ENCODE measurements at regions not wholly inside any gene's neighbourhood (a gene's known extent, or its start where the extent isn't known, plus 50 kb on each side); places are given as distances from the start of the nearest gene placed in this dataset.

- DNase-seq = no peak
Measured at GRCh38 chr20:60968853-60969720, 283.0 kb upstream of the CDH4 start.

- DNase-seq = no peak
Measured at GRCh38 chr20:60970601-60971000, 281.5 kb upstream of the CDH4 start.

GRCh38 chr20:60974022-60974421, 278.0 kb upstream of the CDH4 start:
- no peak for DNase-seq

GRCh38 chr20:60974441-60974945, 277.6 kb upstream of the CDH4 start:
- DNase-seq = no peak

- no peak for DNase-seq
Measured at GRCh38 chr20:60976139-60976538, 275.9 kb upstream of the CDH4 start.

GRCh38 chr20:60976913-60977312, 275.1 kb upstream of the CDH4 start:
- DNase-seq = no peak

GRCh38 chr20:60977901-60978300, 274.2 kb upstream of the CDH4 start:
- no peak for DNase-seq

GRCh38 chr20:60984666-60985065, 267.4 kb upstream of the CDH4 start:
- no peak for DNase-seq

GRCh38 chr20:60986506-60987156, 265.4 kb upstream of the CDH4 start:
- no peak for DNase-seq

GRCh38 chr20:60990061-60990460, 262.0 kb upstream of the CDH4 start:
- DNase-seq = no peak

GRCh38 chr20:60990643-60991042, 261.4 kb upstream of the CDH4 start:
- no peak for DNase-seq

- DNase-seq = no peak
Measured at GRCh38 chr20:60993433-60994044, 258.5 kb upstream of the CDH4 start.

- DNase-seq = no peak
Measured at GRCh38 chr20:60999250-60999649, 252.8 kb upstream of the CDH4 start.

- no peak for DNase-seq
Measured at GRCh38 chr20:61002090-61002489, 250.0 kb upstream of the CDH4 start.

- DNase-seq = no peak
Measured at GRCh38 chr20:61014491-61014890, 237.6 kb upstream of the CDH4 start.

GRCh38 chr20:61015602-61016001, 236.5 kb upstream of the CDH4 start:
- no peak for DNase-seq

GRCh38 chr20:61019322-61019721, 232.7 kb upstream of the CDH4 start:
- DNase-seq = no peak

- no peak for DNase-seq
Measured at GRCh38 chr20:61023612-61024011, 228.4 kb upstream of the CDH4 start.

GRCh38 chr20:61024390-61024789, 227.7 kb upstream of the CDH4 start:
- DNase-seq = no peak

GRCh38 chr20:61025536-61025935, 226.5 kb upstream of the CDH4 start:
- DNase-seq = no peak

GRCh38 chr20:61026173-61026572, 225.9 kb upstream of the CDH4 start:
- DNase-seq = no peak

- no peak for DNase-seq
Measured at GRCh38 chr20:61026731-61027130, 225.3 kb upstream of the CDH4 start.

- no peak for DNase-seq
Measured at GRCh38 chr20:61027218-61027617, 224.8 kb upstream of the CDH4 start.

- DNase-seq = no peak
Measured at GRCh38 chr20:61030130-61030529, 221.9 kb upstream of the CDH4 start.

Measured in T-helper 2 cell (primary cell).